ENCODE measurements at regions not wholly inside any gene's neighbourhood (a gene's known extent, or its start where the extent isn't known, plus 50 kb on each side); places are given as distances from the start of the nearest gene placed in this dataset.

DNA sequence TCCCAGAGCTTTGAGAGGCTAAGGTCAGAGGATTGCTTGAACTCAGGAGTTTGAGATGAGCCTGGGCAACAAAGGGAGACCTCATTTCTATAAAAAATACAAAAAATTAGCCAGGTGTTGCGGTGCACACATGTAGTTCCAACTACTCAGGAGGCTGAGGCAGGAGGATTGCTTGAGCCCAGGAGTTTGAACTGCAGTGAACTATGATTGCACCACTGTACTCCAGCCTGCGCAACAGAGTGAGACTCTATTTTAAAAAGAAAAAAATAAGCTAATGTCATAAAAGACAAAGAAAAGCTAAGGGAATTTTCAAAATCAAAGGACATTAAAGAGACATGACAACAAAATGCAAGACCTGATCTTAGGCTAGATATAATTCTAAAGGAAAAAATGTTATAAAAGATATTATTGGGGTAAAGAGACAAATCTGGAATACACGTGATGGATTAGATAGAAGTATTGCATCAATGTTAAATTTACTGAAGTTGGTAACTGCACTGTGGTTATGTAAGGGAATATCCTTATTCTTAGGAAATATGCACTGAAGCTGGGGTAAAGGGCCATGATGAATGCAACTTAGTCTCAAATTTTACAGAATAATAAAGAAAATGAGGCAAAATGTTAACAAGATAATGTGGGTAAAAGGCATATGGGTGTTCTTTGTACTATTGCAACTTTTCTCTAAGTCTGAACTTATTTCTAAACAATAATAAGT is 75.2 kb downstream of the SPRY1 start (continued):
- TF ChIP-seq, protein P1, sequence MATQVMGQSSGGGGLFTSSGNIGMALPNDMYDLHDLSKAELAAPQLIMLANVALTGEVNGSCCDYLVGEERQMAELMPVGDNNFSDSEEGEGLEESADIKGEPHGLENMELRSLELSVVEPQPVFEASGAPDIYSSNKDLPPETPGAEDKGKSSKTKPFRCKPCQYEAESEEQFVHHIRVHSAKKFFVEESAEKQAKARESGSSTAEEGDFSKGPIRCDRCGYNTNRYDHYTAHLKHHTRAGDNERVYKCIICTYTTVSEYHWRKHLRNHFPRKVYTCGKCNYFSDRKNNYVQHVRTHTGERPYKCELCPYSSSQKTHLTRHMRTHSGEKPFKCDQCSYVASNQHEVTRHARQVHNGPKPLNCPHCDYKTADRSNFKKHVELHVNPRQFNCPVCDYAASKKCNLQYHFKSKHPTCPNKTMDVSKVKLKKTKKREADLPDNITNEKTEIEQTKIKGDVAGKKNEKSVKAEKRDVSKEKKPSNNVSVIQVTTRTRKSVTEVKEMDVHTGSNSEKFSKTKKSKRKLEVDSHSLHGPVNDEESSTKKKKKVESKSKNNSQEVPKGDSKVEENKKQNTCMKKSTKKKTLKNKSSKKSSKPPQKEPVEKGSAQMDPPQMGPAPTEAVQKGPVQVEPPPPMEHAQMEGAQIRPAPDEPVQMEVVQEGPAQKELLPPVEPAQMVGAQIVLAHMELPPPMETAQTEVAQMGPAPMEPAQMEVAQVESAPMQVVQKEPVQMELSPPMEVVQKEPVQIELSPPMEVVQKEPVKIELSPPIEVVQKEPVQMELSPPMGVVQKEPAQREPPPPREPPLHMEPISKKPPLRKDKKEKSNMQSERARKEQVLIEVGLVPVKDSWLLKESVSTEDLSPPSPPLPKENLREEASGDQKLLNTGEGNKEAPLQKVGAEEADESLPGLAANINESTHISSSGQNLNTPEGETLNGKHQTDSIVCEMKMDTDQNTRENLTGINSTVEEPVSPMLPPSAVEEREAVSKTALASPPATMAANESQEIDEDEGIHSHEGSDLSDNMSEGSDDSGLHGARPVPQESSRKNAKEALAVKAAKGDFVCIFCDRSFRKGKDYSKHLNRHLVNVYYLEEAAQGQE (IDR thresholded peaks at IDR 0.05; ENCODE audit: borderline replicate concordance), result no peak

- H4K20me1 ChIP-seq (ENCODE audit: insufficient read depth), result no peaks in the 10 kb centered on the region
- no peak overlapping the region for H2AFZ ChIP-seq (ENCODE audit: low read depth, low read length)
- no peaks in the 10 kb centered on the region for H3K79me2 ChIP-seq (replicated peaks; ENCODE audit: insufficient read depth, low read length)
- no peak overlapping the region for H3K4me3 ChIP-seq (ENCODE audit: low read length)
- no peak overlapping the region for H3K27ac ChIP-seq (ENCODE audit: low read length)
- no peak overlapping the region for H3K4me2 ChIP-seq (ENCODE audit: low read length)
- H3K9me3 ChIP-seq (ENCODE audit: low read length), result no peaks in the 10 kb centered on the region
- H3K9ac ChIP-seq (ENCODE audit: low read length), result no peak overlapping the region
- TF ChIP-seq, protein P1 (IDR thresholded peaks at IDR 0.05; ENCODE audit: borderline replicate concordance), result no peak
- TF ChIP-seq TAF1 (IDR thresholded peaks at IDR 0.05; ENCODE audit: low read depth) (no peak), SMC3 (conservative IDR thresholded peaks at IDR 0.05; ENCODE audit: poor library complexity) (no peak), EZH2 (IDR thresholded peaks at IDR 0.05; ENCODE audit: borderline replicate concordance, insufficient read depth, low read length, poor library complexity, severe bottlenecking) (no peak), RAD21 (conservative IDR thresholded peaks at IDR 0.05) (no peak), POLR2AphosphoS5 (IDR thresholded peaks at IDR 0.05) (no peak), EP300 (conservative IDR thresholded peaks at IDR 0.05; ENCODE audit: poor library complexity, severe bottlenecking) (no peak), CTCF (IDR thresholded peaks at IDR 0.05; ENCODE audit: poor library complexity, severe bottlenecking) (no peak), MXI1 (conservative IDR thresholded peaks at IDR 0.05; ENCODE audit: poor library complexity, severe bottlenecking) (no peak)
- no peaks in the 10 kb centered on the region for H3K9me2 ChIP-seq (ENCODE audit: insufficient read depth, low read length)
- no peaks in the 10 kb centered on the region for H3F3A ChIP-seq (ENCODE audit: insufficient read depth, low read length, poor library complexity, severe bottlenecking)
- no peaks in the 10 kb centered on the region for H3K27me3 ChIP-seq (ENCODE audit: insufficient read depth, low read depth, low read length)
- H3K36me3 ChIP-seq (ENCODE audit: insufficient read depth, low read length), result no peaks in the 10 kb centered on the region
Observed at GRCh38 chr4:123474817-123475216, 78.2 kb downstream of the SPRY1 start.

Measured in neural cell (in vitro differentiated cells).